Smooth muscle cell (in vitro differentiated cells): ENCODE measurements at regions not wholly inside any gene's neighbourhood (a gene's known extent, or its start where the extent isn't known, plus 50 kb on each side); places are given as distances from the start of the nearest gene placed in this dataset.

ENCODE experiments used
- DNase-seq: peaks from one replicate; lab custom pipeline; 2025; ENCODE audit not compliant: unreplicated experiment; lab: John Stamatoyannopoulos, UW
- H2AFZ ChIP-seq: fragments of 200-600 bp; sonication (generic); 2 replicates; pipeline ENCODE4 v1.6.0; 2016; ENCODE audit warnings: antibody characterized with exemption, low read depth, mild to moderate bottlenecking
- H3F3A ChIP-seq: fragments of 200-600 bp; sonication (generic); 2 replicates; pipeline ENCODE4 v1.6.0; 2017; ENCODE audit warnings: antibody characterized with exemption, low read depth
- H3K27ac ChIP-seq: fragments of 200-600 bp; sonication (generic); 2 replicates; pipeline ENCODE4 v1.5.1; 2016; ENCODE audit warnings: low read depth, mild to moderate bottlenecking
- H3K27me3 ChIP-seq: fragments of 200-600 bp; sonication (generic); 2 replicates; pipeline ENCODE4 v1.6.1; 2016; ENCODE audit warnings: low read depth, mild to moderate bottlenecking
- H3K36me3 ChIP-seq: fragments of 200-600 bp; sonication (generic); 2 replicates; pipeline ENCODE4 v1.5.1; 2016; ENCODE audit warnings: low read depth
- H3K4me1 ChIP-seq: fragments of 200-600 bp; sonication (generic); 2 replicates; pipeline ENCODE4 v1.5.1; 2016; ENCODE audit warnings: low read depth
- H3K4me2 ChIP-seq: fragments of 200-600 bp; sonication (generic); 2 replicates; pipeline ENCODE4 v1.6.0; 2016; ENCODE audit warnings: mild to moderate bottlenecking
- H3K4me3 ChIP-seq: fragments of 200-600 bp; sonication (generic); 2 replicates; pipeline ENCODE4 v1.5.1; 2016; ENCODE audit warnings: mild to moderate bottlenecking
- H3K79me2 ChIP-seq: fragments of 200-600 bp; sonication (generic); 2 replicates; pipeline ENCODE4 v1.6.0; 2016; ENCODE audit warnings: low read depth, mild to moderate bottlenecking
- H3K9ac ChIP-seq: fragments of 200-600 bp; sonication (generic); 2 replicates; pipeline ENCODE4 v1.6.0; 2016; ENCODE audit warnings: low read depth
- H3K9me3 ChIP-seq: fragments of 200-600 bp; sonication (generic); replicated peaks from 2 replicates; pipeline ENCODE4 v1.5.1; 2016; ENCODE audit warnings: low read depth
- H4K20me1 ChIP-seq: fragments of 200-600 bp; sonication (generic); 2 replicates; pipeline ENCODE4 v1.6.0; 2016; ENCODE audit warnings: low read depth
- WGBS: methylation state at CpG from one replicate; pipeline ENCODE4 v1.1.7; 2016; ENCODE audit warnings: low lambda C conversion rate; 5-methylcytosine and 5-hydroxymethylcytosine counted together
- TF ChIP-seq, protein P1 (sequence below): fragments of 200-600 bp; sonication (generic); IDR thresholded peaks from 2 replicates; pipeline ENCODE4 v1.5.1; 2017; ENCODE audit warnings: borderline replicate concordance, mild to moderate bottlenecking, antibody characterized with exemption; ENCODE audit not compliant: insufficient read depth, poor library complexity, severe bottlenecking

DNA sequence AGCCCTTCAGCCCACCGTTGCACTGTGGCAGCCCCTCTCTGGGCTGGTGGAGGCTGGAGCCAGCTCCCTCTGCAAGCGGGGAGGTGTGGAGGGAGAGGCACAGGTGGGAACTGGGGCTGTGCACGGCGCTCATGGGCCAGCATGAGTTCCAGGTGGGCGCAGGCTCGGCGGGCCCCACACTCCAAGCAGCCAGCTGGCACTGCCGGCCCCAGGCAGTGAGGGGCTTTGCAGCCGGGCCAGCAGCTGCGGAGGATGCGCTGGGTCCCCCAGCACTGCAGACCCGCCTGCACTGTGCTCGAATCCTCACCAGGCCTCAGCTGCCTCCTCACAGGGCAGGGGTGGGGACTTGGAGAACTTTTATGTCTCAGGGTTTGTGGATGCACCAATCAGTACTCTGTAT lies 1354.8 kb upstream of the IGFBP7 start:
- Histone ChIP-seq H3K4me3 (no peak overlapping the region), H3K9ac (no peak overlapping the region), H3K4me1 (no peaks in the 10 kb centered on the region), H3K9me3 (no peaks in the 10 kb centered on the region), H3K27ac (no peak overlapping the region), H3F3A (no peaks in the 10 kb centered on the region), H3K79me2 (no peaks in the 10 kb centered on the region), H3K36me3 (no peaks in the 10 kb centered on the region), H3K4me2 (no peak overlapping the region), H2AFZ (no peak overlapping the region), H3K27me3 (no peaks in the 10 kb centered on the region), H4K20me1 (no peaks in the 10 kb centered on the region)
- 93% methylated on average over 11 of the region's 13 CpGs for WGBS
- DNase-seq = no peak
- TF ChIP-seq, protein P1, sequence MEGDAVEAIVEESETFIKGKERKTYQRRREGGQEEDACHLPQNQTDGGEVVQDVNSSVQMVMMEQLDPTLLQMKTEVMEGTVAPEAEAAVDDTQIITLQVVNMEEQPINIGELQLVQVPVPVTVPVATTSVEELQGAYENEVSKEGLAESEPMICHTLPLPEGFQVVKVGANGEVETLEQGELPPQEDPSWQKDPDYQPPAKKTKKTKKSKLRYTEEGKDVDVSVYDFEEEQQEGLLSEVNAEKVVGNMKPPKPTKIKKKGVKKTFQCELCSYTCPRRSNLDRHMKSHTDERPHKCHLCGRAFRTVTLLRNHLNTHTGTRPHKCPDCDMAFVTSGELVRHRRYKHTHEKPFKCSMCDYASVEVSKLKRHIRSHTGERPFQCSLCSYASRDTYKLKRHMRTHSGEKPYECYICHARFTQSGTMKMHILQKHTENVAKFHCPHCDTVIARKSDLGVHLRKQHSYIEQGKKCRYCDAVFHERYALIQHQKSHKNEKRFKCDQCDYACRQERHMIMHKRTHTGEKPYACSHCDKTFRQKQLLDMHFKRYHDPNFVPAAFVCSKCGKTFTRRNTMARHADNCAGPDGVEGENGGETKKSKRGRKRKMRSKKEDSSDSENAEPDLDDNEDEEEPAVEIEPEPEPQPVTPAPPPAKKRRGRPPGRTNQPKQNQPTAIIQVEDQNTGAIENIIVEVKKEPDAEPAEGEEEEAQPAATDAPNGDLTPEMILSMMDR = no peak

DNA sequence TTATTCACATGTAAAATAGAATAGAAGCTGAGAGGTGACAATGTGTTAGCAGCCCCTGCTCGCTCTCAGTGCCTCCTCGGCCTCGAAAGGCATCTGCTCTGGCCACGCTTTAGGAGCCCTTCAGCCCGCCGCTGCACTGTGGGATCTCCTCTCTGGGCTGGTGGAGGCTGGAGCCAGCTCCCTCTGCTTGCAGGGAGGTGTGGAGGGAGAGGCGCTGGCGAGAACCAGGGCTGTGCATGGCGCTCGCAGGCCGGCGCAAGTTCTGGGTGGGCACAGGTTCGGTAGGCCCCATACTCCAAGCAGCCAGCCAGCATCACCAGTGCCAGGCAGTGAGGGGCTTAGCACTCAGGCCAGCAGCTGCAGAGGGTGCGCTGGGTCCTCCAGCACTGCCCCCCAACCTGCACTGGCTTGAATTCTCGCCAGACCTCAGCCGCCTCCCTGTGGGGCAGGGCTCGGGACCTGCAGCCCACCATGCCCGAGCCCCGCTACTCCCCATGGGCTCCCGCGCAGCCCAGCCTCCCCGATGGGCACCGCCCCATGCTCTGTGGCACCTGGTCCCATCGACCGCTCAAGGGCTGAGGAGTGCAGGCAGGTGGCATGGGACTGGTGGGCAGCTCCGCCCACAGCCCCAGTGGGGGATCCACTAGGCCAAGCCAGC lies 1346.7 kb upstream of the IGFBP7 start:
- 95% methylated on average over 26 of the region's 26 CpGs for WGBS
- TF ChIP-seq, protein P1 = no peak
- H3K27me3 ChIP-seq = no peaks in the 10 kb centered on the region
- H3K36me3 ChIP-seq = no peaks in the 10 kb centered on the region
- H3K9ac ChIP-seq = no peak overlapping the region
- DNase-seq = no peak
- H4K20me1 ChIP-seq = no peaks in the 10 kb centered on the region
- H3K4me1 ChIP-seq = no peaks in the 10 kb centered on the region
- H3K9me3 ChIP-seq = no peaks in the 10 kb centered on the region
- H3K4me3 ChIP-seq = no peak overlapping the region
- H3K27ac ChIP-seq = no peak overlapping the region
- no peak overlapping the region for H3K4me2 ChIP-seq
- H2AFZ ChIP-seq = no peak overlapping the region
- no peaks in the 10 kb centered on the region for H3F3A ChIP-seq
- no peaks in the 10 kb centered on the region for H3K79me2 ChIP-seq

DNA sequence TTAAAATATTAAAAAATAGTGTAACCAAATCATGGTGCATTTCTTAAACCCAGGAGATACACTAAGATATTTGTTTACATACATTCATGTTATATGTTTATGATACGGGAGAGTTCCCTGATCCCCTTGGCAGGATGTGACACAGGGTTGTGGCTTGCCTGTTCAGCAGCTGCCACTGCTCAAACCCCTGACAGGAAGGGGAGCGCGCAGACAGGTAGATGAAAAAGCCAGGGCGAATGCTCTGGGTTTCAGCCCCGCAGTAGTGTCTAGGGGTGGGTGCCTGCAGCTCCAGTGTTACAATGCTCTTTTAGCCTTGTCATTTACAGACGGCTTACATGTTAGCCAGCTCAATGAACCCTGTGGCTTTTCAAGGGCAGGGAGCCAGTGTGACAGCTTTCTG lies 1343.8 kb upstream of the IGFBP7 start:
- WGBS = 80% methylated on average over 6 of the region's 6 CpGs
- H3K4me1 ChIP-seq = no peaks in the 10 kb centered on the region
- no peak overlapping the region for H2AFZ ChIP-seq
- H3K79me2 ChIP-seq = no peaks in the 10 kb centered on the region
- no peaks in the 10 kb centered on the region for H3K27me3 ChIP-seq
- no peak overlapping the region for H3K9ac ChIP-seq
- H3K9me3 ChIP-seq = no peaks in the 10 kb centered on the region
- H3K4me3 ChIP-seq = no peak overlapping the region
- H3K36me3 ChIP-seq = no peaks in the 10 kb centered on the region
- no peaks in the 10 kb centered on the region for H4K20me1 ChIP-seq
- H3F3A ChIP-seq = no peaks in the 10 kb centered on the region
- no peak for DNase-seq
- no peak overlapping the region for H3K27ac ChIP-seq
- TF ChIP-seq, protein P1 = no peak
- no peak overlapping the region for H3K4me2 ChIP-seq

DNA sequence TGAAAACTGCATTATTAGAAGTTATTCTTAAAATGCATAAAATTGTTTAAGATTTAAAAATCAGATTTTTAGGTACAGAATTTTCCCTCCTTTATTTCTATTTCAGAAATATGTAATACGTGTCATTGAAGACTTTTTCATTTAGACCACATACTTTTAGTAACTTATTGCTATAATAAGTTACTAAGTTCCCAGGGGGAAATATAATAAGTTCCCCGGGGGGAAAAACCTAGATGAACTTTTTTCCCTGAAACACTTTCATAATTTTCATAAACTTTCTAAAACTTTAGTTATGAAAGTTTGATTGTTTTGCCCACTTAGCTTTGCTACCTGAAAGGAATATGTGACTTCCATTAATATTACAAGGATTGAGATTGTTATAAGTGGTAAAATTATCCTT lies 1341.5 kb upstream of the IGFBP7 start:
- Histone ChIP-seq H3K4me1 (no peaks in the 10 kb centered on the region), H3K79me2 (no peaks in the 10 kb centered on the region), H3K27me3 (no peaks in the 10 kb centered on the region), H3F3A (no peaks in the 10 kb centered on the region), H3K27ac (no peak overlapping the region), H2AFZ (no peak overlapping the region), H3K9ac (no peak overlapping the region), H4K20me1 (no peaks in the 10 kb centered on the region), H3K36me3 (no peaks in the 10 kb centered on the region), H3K4me2 (no peak overlapping the region), H3K4me3 (no peak overlapping the region), H3K9me3 (no peaks in the 10 kb centered on the region)
- TF ChIP-seq, protein P1 = no peak
- DNase-seq = no peak
- 90% methylated on average over 2 of the region's 2 CpGs for WGBS
